Muscle layer of duodenum (tissue), 2 donors: ENCODE measurements at regions not wholly inside any gene's neighbourhood (a gene's known extent, or its start where the extent isn't known, plus 50 kb on each side); places are given as distances from the start of the nearest gene placed in this dataset.

Source experiments
- H3K27ac ChIP-seq: one replicate; pipeline ENCODE4 v1.7.0; 2013; ENCODE audit warnings: mild to moderate bottlenecking, low read length
- H3K27me3 ChIP-seq: one replicate; pipeline ENCODE4 v1.7.0; 2013; ENCODE audit warnings: low read depth, mild to moderate bottlenecking, control low read depth, low read length
- H3K36me3 ChIP-seq, 2 donors: one replicate each; pipeline ENCODE4 v1.7.0; 2013; ENCODE audit warnings: low read length in 2 of 2, control low read depth in 1 of 2, mild to moderate bottlenecking in 1 of 2; ENCODE audit not compliant: insufficient read depth in 2 of 2, control insufficient read depth in 1 of 2
- H3K4me1 ChIP-seq, 2 donors: one replicate each; pipeline ENCODE4 v1.7.0; 2013; ENCODE audit warnings: low read length in 2 of 2, mild to moderate bottlenecking in 2 of 2, control low read depth in 1 of 2, moderate library complexity in 1 of 2; ENCODE audit not compliant: insufficient read depth in 2 of 2, control insufficient read depth in 1 of 2
- H3K4me3 ChIP-seq, 2 donors: one replicate each; pipeline ENCODE4 v1.7.0; 2013; ENCODE audit warnings: low read length in 2 of 2, low read depth in 1 of 2, mild to moderate bottlenecking in 1 of 2
- H3K9me3 ChIP-seq, 2 donors: one replicate each; pipeline ENCODE4 v1.7.0; 2013; ENCODE audit warnings: low read length in 2 of 2, control low read depth in 1 of 2, mild to moderate bottlenecking in 1 of 2; ENCODE audit not compliant: control insufficient read depth in 1 of 2
- donor health status: healthy.

- no peaks in the 10 kb centered on the region for H3K27me3 ChIP-seq
- no peaks in the 10 kb centered on the region for H3K36me3 ChIP-seq
- no peak overlapping the region for H3K27ac ChIP-seq
- H3K4me3 ChIP-seq: no peak overlapping the region
- no peaks in the 10 kb centered on the region for H3K4me1 ChIP-seq
- no peaks in the 10 kb centered on the region for H3K9me3 ChIP-seq
Observed at GRCh38 chr13:60286707-60287106, 110.3 kb upstream of the TDRD3 start.

- Histone ChIP-seq H3K4me3 (no peak overlapping the region), H3K27me3 (no peaks in the 10 kb centered on the region), H3K36me3 (no peaks in the 10 kb centered on the region), H3K4me1 (no peaks in the 10 kb centered on the region), H3K27ac (no peak overlapping the region), H3K9me3 (no peaks in the 10 kb centered on the region)
Observed at GRCh38 chr13:60288569-60288968, 108.5 kb upstream of the TDRD3 start.

GRCh38 chr13:60303166-60303565 is 93.9 kb upstream of the TDRD3 start:
- Histone ChIP-seq H3K4me3 (no peak overlapping the region), H3K27me3 (no peaks in the 10 kb centered on the region), H3K36me3 (no peaks in the 10 kb centered on the region), H3K27ac (no peak overlapping the region), H3K4me1 (no peaks in the 10 kb centered on the region), H3K9me3 (no peaks in the 10 kb centered on the region)

DNA sequence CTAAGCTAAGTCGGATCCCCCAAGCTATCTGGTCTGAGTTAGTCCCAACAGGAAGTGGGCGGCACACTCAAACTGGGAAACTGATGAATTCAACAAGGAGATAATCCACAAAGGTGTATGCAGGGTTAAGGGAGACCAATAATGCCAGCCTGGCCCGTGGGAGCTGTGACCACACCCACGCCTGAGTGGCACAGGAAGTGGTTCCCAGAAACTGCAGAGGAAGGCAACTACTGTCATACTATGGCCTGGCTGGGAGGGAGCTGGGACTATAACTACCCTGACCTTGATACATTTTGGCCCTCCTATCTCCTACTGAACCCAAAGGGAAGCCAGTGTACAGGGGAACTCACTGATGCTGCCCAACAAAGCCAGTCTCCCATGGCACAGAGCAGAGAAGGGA is 85.5 kb upstream of the TDRD3 start:
- Histone ChIP-seq H3K36me3 (no peaks in the 10 kb centered on the region), H3K9me3 (no peaks in the 10 kb centered on the region), H3K4me3 (no peak overlapping the region), H3K27me3 (no peaks in the 10 kb centered on the region), H3K27ac (no peak overlapping the region), H3K4me1 (no peaks in the 10 kb centered on the region)

- Histone ChIP-seq H3K27ac (no peak overlapping the region), H3K27me3 (no peaks in the 10 kb centered on the region), H3K4me3 (no peak overlapping the region), H3K9me3 (no peaks in the 10 kb centered on the region), H3K4me1 (no peaks in the 10 kb centered on the region), H3K36me3 (no peaks in the 10 kb centered on the region)
Observed at GRCh38 chr13:60312851-60313505, 84.0 kb upstream of the TDRD3 start.

DNA sequence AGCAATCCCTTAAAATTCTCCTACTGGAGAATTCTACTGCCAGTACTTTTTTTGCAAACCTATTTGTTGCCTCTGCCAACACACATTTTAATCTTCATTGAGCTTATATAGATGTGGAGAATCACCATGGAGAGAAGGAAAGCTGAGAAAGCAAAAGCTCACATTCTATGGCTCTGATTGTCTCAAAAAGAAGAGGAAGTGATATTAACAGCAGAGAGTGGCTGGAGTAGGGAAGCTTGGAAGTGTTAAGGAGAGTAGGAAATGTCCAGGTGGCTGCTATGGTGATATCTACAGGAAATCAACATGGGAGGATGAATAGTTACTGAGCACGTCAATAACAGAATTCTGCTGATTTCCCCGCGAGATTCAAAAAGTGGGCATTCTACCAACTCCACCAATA is 78.8 kb upstream of the TDRD3 start:
- no peaks in the 10 kb centered on the region for H3K4me1 ChIP-seq
- no peak overlapping the region for H3K4me3 ChIP-seq
- H3K9me3 ChIP-seq: no peaks in the 10 kb centered on the region
- H3K27me3 ChIP-seq: no peaks in the 10 kb centered on the region
- no peaks in the 10 kb centered on the region for H3K36me3 ChIP-seq
- no peak overlapping the region for H3K27ac ChIP-seq

DNA sequence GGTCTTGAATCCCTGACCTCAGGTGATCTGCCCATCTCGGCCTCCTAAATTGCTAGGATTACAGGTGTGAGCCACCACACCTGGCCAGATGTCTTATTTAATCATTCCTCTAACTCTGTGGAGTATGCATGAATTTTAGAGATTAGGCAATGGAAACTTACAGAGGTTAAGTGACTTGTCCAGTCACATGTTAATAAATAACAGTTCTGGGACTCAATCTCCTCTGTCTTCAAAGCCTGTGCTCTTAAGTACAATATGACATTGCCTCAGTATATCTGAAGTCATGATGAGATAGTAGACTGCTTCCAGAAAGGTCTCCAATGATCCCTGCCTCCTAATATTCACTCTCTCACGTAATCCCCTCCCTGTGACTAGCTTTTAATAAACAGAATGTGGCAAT is 72.9 kb upstream of the TDRD3 start:
- no peaks in the 10 kb centered on the region for H3K4me1 ChIP-seq
- no peak overlapping the region for H3K4me3 ChIP-seq
- no peaks in the 10 kb centered on the region for H3K9me3 ChIP-seq
- H3K36me3 ChIP-seq: no peaks in the 10 kb centered on the region
- no peaks in the 10 kb centered on the region for H3K27me3 ChIP-seq
- no peak overlapping the region for H3K27ac ChIP-seq

DNA sequence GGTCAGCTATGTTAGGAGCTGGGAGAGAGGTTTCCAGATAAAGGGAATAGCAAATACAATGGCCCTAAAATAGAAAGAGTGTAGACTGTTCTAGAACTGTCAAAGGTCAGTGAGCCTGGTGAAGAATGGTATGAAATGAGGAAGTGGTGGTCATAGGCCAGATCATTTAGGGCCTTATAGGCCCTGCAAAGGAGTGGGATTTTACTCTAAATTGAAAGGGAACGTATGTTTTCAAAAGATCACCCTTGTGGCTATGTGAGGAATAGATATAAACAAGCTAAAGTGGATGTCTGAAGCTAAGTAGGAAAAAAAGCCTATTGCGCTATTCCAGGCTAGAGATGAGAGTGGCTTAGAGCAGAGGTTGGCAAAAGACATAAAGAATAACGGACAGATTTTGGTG is 70.7 kb upstream of the TDRD3 start:
- Histone ChIP-seq H3K27me3 (no peaks in the 10 kb centered on the region), H3K4me1 (no peaks in the 10 kb centered on the region), H3K36me3 (no peaks in the 10 kb centered on the region), H3K27ac (no peak overlapping the region), H3K4me3 (no peak overlapping the region), H3K9me3 (no peaks in the 10 kb centered on the region)

GRCh38 chr13:60327511-60327910 is 69.5 kb upstream of the TDRD3 start:
- no peaks in the 10 kb centered on the region for H3K4me1 ChIP-seq
- H3K4me3 ChIP-seq: peak overlapping the region in 1 of 2 donors; percentile 12
- no peak overlapping the region for H3K27ac ChIP-seq
- no peaks in the 10 kb centered on the region for H3K36me3 ChIP-seq
- no peaks in the 10 kb centered on the region for H3K27me3 ChIP-seq
- no peaks in the 10 kb centered on the region for H3K9me3 ChIP-seq

DNA sequence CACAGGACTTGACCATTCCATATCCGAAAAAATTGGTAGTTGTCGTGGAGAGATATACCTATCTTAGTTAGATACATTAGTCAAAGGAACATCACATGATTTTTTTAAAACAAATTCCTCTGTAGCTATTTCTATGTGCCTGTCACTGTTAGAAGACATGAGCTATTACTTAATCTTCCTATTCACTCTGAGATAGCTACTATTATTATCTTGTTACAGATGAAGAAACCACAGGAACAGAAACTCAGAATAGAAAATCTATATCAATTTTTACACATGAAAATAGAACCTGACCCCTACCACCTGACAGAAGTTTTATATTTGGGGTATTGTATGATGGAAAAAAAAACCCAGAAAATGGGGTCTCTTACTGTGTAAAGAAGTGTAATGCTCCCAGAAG is 68.9 kb upstream of the TDRD3 start:
- Histone ChIP-seq H3K4me3 (peak overlapping the region in 1 of 2 donors; percentile 12), H3K4me1 (no peaks in the 10 kb centered on the region)

GRCh38 chr13:60329221-60329923 is 67.6 kb upstream of the TDRD3 start:
- no peaks in the 10 kb centered on the region for H3K9me3 ChIP-seq
- no peaks in the 10 kb centered on the region for H3K36me3 ChIP-seq
- no peak overlapping the region for H3K27ac ChIP-seq
- H3K27me3 ChIP-seq: no peaks in the 10 kb centered on the region
- no peak overlapping the region for H3K4me3 ChIP-seq
- H3K4me1 ChIP-seq: no peaks in the 10 kb centered on the region

More for the DNA sequence above, 68.9 kb upstream of the TDRD3 start:
- no peak overlapping the region for H3K27ac ChIP-seq
- no peaks in the 10 kb centered on the region for H3K9me3 ChIP-seq
- H3K36me3 ChIP-seq: no peaks in the 10 kb centered on the region
- H3K27me3 ChIP-seq: no peaks in the 10 kb centered on the region
